Astrocyte of the spinal cord (primary cell): ENCODE measurements at regions not wholly inside any gene's neighbourhood (a gene's known extent, or its start where the extent isn't known, plus 50 kb on each side); places are given as distances from the start of the nearest gene placed in this dataset.

Experiments
- DNase-seq: peaks from one replicate; pipeline ENCODE4 v3.0.0; 2011; ENCODE audit warnings: low read depth, low spot score
- H3K4me3 ChIP-seq: 2 replicates; pipeline ENCODE4 v1.5.1; 2011; ENCODE audit warnings: low read depth, mild to moderate bottlenecking, low read length, moderate library complexity
- in situ Hi-C: cut with HindIII; loops from 2 replicates; pipeline ENCODE4 v1.10.0; 2017; ENCODE audit warnings: low sequenced_read_pairs
- TF ChIP-seq, protein P1 (sequence below): IDR thresholded peaks from 2 replicates; pipeline ENCODE4 v1.5.1; 2012; ENCODE audit warnings: low read depth, mild to moderate bottlenecking, low read length, inconsistent platforms

DNA sequence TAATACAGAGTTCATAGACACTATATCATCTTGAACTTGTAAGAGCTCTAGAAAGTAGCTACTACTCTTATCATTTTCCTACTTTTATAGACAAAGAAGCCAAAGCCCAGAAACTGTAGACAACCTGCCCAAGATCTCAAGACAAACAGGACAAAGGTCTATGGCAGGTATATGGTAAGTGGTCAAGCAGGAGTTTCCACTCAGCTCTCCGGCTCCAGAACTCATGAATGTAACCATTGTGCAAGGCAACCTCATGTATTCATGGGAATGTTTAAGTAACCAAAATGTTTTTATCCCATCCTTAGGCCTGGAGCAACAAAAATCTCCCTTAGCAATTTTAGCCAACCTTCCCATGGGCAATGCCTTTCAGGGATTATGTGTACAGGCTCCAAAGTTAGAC lies 163.4 kb upstream of the PUM3 start:
- TF ChIP-seq, protein P1, sequence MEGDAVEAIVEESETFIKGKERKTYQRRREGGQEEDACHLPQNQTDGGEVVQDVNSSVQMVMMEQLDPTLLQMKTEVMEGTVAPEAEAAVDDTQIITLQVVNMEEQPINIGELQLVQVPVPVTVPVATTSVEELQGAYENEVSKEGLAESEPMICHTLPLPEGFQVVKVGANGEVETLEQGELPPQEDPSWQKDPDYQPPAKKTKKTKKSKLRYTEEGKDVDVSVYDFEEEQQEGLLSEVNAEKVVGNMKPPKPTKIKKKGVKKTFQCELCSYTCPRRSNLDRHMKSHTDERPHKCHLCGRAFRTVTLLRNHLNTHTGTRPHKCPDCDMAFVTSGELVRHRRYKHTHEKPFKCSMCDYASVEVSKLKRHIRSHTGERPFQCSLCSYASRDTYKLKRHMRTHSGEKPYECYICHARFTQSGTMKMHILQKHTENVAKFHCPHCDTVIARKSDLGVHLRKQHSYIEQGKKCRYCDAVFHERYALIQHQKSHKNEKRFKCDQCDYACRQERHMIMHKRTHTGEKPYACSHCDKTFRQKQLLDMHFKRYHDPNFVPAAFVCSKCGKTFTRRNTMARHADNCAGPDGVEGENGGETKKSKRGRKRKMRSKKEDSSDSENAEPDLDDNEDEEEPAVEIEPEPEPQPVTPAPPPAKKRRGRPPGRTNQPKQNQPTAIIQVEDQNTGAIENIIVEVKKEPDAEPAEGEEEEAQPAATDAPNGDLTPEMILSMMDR = no peak
- no peak overlapping the region for H3K4me3 ChIP-seq
- in situ Hi-C loops = no loop called here
- DNase-seq = no peak

DNA sequence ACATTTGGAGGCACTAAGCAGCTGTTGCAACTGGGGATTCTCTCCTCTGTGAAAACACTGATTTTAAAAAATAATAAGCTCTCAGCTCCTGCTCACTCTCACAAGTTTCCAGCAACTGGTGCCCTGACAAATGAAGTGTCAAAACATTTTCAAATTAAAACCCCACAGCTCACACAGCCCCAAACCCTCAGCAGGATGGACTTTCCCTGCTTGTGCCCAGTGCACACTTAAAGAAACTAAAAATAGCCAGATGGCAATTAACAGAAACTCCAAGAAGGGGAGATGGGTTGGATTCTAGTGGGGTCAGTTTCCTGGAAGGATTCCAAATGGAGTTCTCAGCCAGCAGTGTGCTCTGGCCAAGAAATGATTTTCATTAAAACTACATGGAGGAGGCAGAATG lies 163.0 kb upstream of the PUM3 start:
- in situ Hi-C loops = no loop called here
- TF ChIP-seq, protein P1 = no peak
- no peak for DNase-seq
- H3K4me3 ChIP-seq = no peak overlapping the region

DNA sequence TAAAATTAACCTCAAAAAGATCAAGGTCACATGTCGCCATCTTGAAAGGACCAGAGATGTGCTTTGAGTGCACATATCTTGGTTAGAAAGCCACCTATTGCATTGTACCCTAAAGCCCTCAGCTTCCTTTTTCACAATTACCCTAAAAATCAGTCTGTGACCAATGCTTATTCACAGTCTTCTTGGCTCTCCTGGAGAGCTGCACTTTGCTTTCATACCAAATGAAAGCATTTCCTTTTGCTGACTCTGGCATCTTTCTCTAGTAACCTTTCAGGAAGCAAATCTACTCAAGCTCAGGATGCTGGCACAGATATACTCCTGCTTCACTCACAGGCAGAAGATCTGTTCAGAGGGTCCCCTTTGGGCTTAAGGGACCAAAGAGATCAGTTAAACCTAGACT lies 160.7 kb upstream of the PUM3 start:
- no peak for DNase-seq
- H3K4me3 ChIP-seq = no peak overlapping the region
- TF ChIP-seq, protein P1 = no peak
- in situ Hi-C loops = no loop called here

DNA sequence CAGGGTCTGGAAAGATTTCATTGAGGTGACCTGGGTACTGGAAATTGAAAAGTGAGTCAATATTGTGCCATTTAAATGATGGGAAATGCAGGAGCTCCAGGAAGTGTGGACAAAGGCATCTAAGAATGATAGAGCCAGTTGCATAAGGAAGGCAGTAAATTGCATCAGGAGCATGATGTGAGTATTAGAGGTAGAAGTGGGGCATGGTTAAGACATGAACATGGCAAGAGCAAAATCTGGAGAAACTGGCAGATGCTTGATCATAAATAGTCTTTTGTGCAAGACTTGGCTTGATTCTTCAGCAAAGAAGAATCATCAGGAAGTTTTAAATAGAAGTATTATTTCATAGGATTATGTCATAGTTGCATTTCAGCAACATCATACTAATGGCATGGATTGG lies 157.4 kb upstream of the PUM3 start:
- no peak for DNase-seq
- H3K4me3 ChIP-seq = no peak overlapping the region
- TF ChIP-seq, protein P1 = no peak
- in situ Hi-C loops = no loop called here

DNA sequence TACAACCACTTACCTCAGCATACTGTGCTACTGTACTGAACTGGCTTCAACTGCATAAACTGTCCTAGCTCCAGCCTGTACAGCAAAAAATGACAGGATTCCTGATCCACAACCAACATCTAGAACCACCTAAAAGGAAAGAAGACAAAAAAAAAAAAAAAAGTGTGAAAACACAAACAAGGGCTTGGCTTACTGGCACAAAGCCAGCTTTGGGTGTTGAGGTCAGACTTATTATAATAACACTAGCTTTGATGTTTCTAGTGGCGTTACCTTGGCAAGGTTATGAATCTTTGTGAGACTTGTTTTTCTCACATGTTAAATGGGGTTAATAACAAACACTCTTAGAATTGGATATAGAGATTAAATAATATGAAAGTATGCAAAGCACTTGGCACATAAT lies 148.5 kb upstream of the PUM3 start:
- no peak overlapping the region for H3K4me3 ChIP-seq
- in situ Hi-C loops = no loop called here
- TF ChIP-seq, protein P1 = no peak
- DNase-seq = no peak

DNA sequence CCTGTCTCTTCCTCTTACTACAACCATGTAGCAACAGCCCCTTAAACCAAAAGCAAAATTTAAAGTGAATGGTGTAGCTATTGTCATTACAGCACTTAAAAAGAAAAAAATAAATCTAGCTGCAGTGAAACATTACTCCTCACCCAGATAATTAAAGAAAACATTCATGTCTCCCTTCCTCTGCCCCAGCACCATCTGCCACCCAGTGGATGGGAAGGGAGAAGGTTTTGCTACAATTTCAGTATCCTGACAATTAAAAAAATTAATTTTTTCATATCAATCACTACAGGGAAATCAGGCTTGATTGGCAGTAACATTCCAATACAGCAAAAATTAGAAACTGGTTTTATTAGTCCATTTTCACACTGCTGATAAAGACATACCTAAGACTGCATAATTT lies 147.4 kb upstream of the PUM3 start:
- H3K4me3 ChIP-seq = no peak overlapping the region
- TF ChIP-seq, protein P1 = peak; percentile 7
- in situ Hi-C loops = no loop called here
- DNase-seq = no peak

DNA sequence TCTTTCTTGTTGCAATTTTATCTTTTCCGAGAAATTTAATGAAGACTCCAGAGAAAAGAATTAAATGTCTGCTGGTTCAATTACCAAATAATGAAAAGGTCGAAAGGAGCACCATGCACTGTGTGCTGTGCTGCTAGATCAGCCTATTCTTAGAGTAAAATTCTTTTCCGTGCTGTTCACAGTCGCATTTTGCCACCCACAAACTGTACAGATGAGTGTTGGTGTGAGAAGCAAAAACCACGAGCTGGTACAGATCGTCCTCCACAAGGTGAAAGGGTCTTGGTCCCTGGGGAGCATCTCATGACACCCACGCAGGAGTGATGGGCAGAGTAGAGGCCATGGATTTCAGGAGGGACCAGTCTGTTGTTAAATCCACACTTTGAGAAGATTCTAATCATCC lies 143.8 kb upstream of the PUM3 start:
- H3K4me3 ChIP-seq = no peak overlapping the region
- DNase-seq = no peak
- TF ChIP-seq, protein P1 = no peak
- in situ Hi-C loops = no loop called here
